GM12891 (cell line): ENCODE measurements at regions not wholly inside any gene's neighbourhood (a gene's known extent, or its start where the extent isn't known, plus 50 kb on each side); places are given as distances from the start of the nearest gene placed in this dataset.

Source experiments
- DNase-seq: peaks from one replicate; pipeline ENCODE4 v3.0.0; 2011; ENCODE audit warnings: low spot score; ENCODE audit not compliant: insufficient read length
- FAIRE-seq: peaks from 2 replicates; lab custom pipeline; 2011; peaks lifted over from hg19 to GRCh38; lab: Jason Lieb, UNC
- PAX5 ChIP-seq: IDR thresholded peaks from 2 replicates; pipeline ENCODE4 v1.6.1; 2011; ENCODE audit warnings: low read length, moderate library complexity, mild to moderate bottlenecking; ENCODE audit not compliant: insufficient read depth, severe bottlenecking
- POLR2A ChIP-seq: IDR thresholded peaks from 2 replicates; pipeline ENCODE4 v1.6.1; 2011; ENCODE audit warnings: low read depth, low read length, control low read depth
- POLR2AphosphoS5 ChIP-seq: IDR thresholded peaks from 2 replicates; pipeline ENCODE4 v1.6.1; 2011; ENCODE audit warnings: low read depth, low read length, control low read depth
- POU2F2 ChIP-seq: IDR thresholded peaks from 2 replicates; pipeline ENCODE4 v1.6.1; 2011; ENCODE audit warnings: low read depth, mild to moderate bottlenecking, control low read depth, low read length, moderate library complexity
- SPI1 ChIP-seq: IDR thresholded peaks from 2 replicates; pipeline ENCODE4 v1.6.1; 2011; ENCODE audit warnings: low read depth, low read length, control low read depth
- TAF1 ChIP-seq: IDR thresholded peaks from 2 replicates; pipeline ENCODE4 v1.6.1; 2011; ENCODE audit warnings: low read depth, low read length, control low read depth

- FAIRE-seq (no peak), DNase-seq (no peak)
- no peak for TF ChIP-seq PAX5
- no peak for TF ChIP-seq SPI1
- TF ChIP-seq TAF1, result no peak
- TF ChIP-seq POLR2A, result no peak
- TF ChIP-seq POU2F2, result no peak
- no peak for TF ChIP-seq POLR2AphosphoS5
These were observed 1118.6 kb upstream of the CDH9 start for GRCh38 chr5:28156981-28157380.

GRCh38 chr5:28143519-28143918, 1105.1 kb upstream of the CDH9 start:
- no peak for TF ChIP-seq POLR2A
- no peak for TF ChIP-seq SPI1
- no peak for TF ChIP-seq PAX5
- no peak for TF ChIP-seq POLR2AphosphoS5
- TF ChIP-seq TAF1, result no peak
- no peak for TF ChIP-seq POU2F2
- DNase-seq (no peak), FAIRE-seq (no peak)

GRCh38 chr5:28132151-28132550, 1093.8 kb upstream of the CDH9 start:
- DNase-seq, result no peak
- no peak for FAIRE-seq
- TF ChIP-seq POU2F2 (no peak), PAX5 (no peak), POLR2AphosphoS5 (no peak), TAF1 (no peak), SPI1 (no peak), POLR2A (no peak)

DNA sequence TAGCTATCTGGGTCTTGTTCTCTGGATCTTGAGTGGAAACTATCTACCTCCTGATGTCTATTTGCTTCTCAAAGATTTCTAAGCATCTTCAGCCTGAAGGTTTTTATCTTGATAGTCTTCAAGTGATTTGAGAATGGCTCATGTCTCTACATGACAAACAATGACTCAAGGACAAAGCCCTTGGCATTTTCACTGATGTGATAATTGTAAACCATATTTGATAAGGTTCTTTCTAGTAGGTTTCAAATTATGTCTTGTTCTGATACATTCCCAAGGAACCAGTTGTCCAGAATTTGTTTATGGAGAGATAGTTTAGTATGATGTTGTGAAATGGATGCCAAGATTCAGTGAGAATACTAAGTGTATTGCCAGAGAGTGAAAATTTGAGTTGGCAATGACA, 1079.3 kb upstream of the CDH9 start:
- TF ChIP-seq POLR2AphosphoS5 (no peak), TAF1 (no peak), POU2F2 (no peak), SPI1 (no peak), POLR2A (no peak), PAX5 (no peak)
- DNase-seq (no peak), FAIRE-seq (no peak)

- DNase-seq, result no peak
- no peak for FAIRE-seq
- TF ChIP-seq PAX5 (no peak), SPI1 (no peak), POU2F2 (no peak), POLR2AphosphoS5 (no peak), POLR2A (no peak), TAF1 (no peak)
These were observed 1078.9 kb upstream of the CDH9 start for GRCh38 chr5:28117273-28117672.

- FAIRE-seq, result no peak
- no peak for DNase-seq
- no peak for TF ChIP-seq POU2F2
- TF ChIP-seq POLR2AphosphoS5, result no peak
- no peak for TF ChIP-seq SPI1
- TF ChIP-seq TAF1, result no peak
- TF ChIP-seq PAX5, result no peak
- TF ChIP-seq POLR2A, result no peak
These were observed 1072.4 kb upstream of the CDH9 start for GRCh38 chr5:28110781-28111180.

DNA sequence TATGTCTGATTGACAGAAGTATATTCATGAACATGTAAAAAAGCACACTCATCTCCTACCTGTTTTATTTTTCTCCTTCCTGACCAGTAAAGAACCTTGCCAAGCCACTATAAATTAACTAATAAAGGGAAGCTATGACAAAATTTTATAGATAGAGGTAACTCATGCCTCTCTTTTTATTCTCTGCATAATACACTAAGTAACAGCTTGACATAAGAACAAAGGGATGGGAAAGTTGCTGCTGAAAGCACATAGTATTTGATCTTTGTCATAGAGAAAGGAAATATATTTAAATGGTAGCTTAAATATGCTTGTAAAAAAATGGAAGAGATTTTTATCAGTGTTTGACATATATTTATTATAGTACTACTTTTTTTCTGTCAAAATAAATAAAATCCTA, 1065.7 kb upstream of the CDH9 start:
- FAIRE-seq (no peak), DNase-seq (no peak)
- no peak for TF ChIP-seq POLR2A
- TF ChIP-seq PAX5, result no peak
- TF ChIP-seq TAF1, result no peak
- no peak for TF ChIP-seq SPI1
- no peak for TF ChIP-seq POU2F2
- TF ChIP-seq POLR2AphosphoS5, result no peak

DNA sequence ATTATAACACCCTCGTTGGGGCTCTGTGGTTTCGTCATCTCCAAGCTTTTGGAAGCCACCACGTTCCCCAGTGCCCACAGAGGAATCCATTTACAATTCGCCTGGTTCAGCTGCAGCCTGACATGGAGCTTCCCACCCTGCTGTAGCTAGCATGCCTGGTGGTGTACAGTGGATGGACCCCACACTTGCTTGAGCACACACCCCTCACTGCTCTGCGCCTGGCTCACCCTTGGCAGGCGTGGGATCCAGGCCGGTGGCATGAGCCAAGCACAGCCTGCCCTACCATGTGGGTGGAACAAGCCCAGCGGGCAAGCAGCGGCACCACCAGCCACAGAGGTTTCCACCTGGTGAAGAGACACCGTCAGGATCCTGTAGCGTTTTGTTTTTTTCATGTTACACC, 1045.7 kb upstream of the CDH9 start:
- FAIRE-seq (no peak), DNase-seq (no peak)
- TF ChIP-seq POU2F2 (no peak), SPI1 (no peak)

GRCh38 chr5:28082610-28083009, 1044.2 kb upstream of the CDH9 start:
- DNase-seq (no peak), FAIRE-seq (no peak)
- no peak for TF ChIP-seq POLR2A
- TF ChIP-seq PAX5, result no peak
- no peak for TF ChIP-seq SPI1
- TF ChIP-seq POU2F2, result no peak
- TF ChIP-seq TAF1, result no peak
- no peak for TF ChIP-seq POLR2AphosphoS5

GRCh38 chr5:28077291-28078240, 1039.2 kb upstream of the CDH9 start:
- FAIRE-seq (no peak), DNase-seq (no peak)
- TF ChIP-seq POLR2A (no peak), TAF1 (no peak), POU2F2 (no peak), POLR2AphosphoS5 (no peak), PAX5 (no peak), SPI1 (no peak)
